KOPT-K1 (cell line): ENCODE measurements at regions not wholly inside any gene's neighbourhood (a gene's known extent, or its start where the extent isn't known, plus 50 kb on each side); places are given as distances from the start of the nearest gene placed in this dataset.

Experiments used
- H3K27ac ChIP-seq: fragments of 200-600 bp; sonication (generic); 2 replicates; pipeline ENCODE4 v1.5.1; 2016; ENCODE audit warnings: antibody characterized with exemption, mild to moderate bottlenecking, low read depth, low read length; ENCODE audit not compliant: poor library complexity, severe bottlenecking
- H3K36me3 ChIP-seq: fragments of 200-600 bp; sonication (generic); 2 replicates; pipeline ENCODE4 v1.5.1; 2017; ENCODE audit warnings: antibody characterized with exemption, mild to moderate bottlenecking, low read length, moderate library complexity; ENCODE audit not compliant: insufficient read depth
- H3K9me3 ChIP-seq: fragments of 200-600 bp; sonication (generic); 2 replicates; pipeline ENCODE4 v1.5.1; 2017; ENCODE audit warnings: antibody characterized with exemption, low read length, mild to moderate bottlenecking; ENCODE audit not compliant: insufficient read depth, poor library complexity, severe bottlenecking

DNA sequence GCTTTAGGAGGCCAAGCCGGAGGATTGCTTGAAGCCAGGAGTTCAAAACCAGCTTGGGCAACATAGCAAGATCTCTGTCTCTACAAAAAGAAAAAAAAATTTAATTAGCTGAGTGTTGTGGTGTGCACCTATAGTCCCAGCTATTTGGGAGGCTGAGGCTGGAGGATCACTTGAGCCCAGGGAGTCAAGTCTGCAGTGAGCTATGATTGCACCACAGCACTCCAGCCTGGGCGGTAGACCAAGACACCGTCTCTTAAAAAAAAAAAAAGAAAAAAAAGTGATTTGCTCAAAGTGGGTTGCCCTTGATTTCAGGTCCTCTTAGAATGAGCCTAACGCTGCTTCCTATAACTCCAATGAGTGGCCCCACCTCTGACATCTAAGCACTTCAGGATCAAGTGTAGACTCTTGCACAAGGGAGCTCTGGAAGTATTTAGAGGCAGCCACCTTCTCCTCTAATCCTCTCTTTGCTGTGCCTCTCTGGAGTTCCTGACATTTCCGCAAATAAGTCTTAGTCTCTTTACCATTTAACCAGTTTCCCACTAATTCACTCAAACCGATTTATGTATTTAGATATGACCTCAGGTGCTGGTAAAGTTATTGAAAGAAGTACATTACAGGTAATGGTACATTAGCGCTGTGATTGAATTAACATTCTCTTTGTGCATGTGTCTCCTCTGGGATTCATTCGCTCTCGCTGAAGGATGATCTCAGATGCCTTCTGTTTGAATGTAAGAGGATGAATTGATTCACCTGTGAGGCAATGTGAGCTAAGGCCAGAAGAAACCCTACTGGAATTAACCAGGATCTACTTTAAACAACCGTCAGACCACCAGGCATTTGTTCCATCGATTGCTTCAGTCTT lies 60.8 kb upstream of the CELF2 start:
- no peaks in the 10 kb centered on the region for H3K9me3 ChIP-seq
- H3K27ac ChIP-seq = no peak overlapping the region
- H3K36me3 ChIP-seq = no peaks in the 10 kb centered on the region

DNA sequence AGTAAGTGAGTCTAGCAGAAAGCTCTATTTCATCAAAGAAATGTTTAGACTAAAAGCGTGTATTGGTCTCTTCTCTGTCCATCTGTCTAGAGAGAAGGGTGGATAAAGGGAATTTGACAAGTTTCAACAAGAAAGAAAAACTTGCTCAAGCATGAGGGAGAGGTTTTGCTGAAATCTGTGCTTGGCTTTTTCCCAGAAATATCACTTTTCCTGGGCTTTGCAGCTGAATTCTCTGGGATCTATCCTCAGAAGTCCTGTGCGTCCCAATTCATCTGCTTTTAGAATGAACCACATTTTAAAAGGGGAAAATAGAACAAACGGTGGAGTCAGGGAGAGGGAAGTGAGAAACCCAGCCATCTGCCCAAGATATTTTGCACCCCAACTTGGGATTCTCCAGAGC lies 59.6 kb upstream of the CELF2 start:
- Histone ChIP-seq H3K36me3 (no peaks in the 10 kb centered on the region), H3K9me3 (no peaks in the 10 kb centered on the region), H3K27ac (no peak overlapping the region)

GRCh38 chr10:10959666-10960065 lies 58.0 kb upstream of the CELF2 start:
- Histone ChIP-seq H3K36me3 (no peaks in the 10 kb centered on the region), H3K9me3 (no peaks in the 10 kb centered on the region), H3K27ac (no peak overlapping the region)

GRCh38 chr10:10960534-10960933 lies 57.1 kb upstream of the CELF2 start:
- H3K27ac ChIP-seq = no peak overlapping the region
- no peaks in the 10 kb centered on the region for H3K9me3 ChIP-seq
- H3K36me3 ChIP-seq = no peaks in the 10 kb centered on the region

GRCh38 chr10:10961072-10961471 lies 56.6 kb upstream of the CELF2 start:
- no peak overlapping the region for H3K27ac ChIP-seq
- H3K9me3 ChIP-seq = no peaks in the 10 kb centered on the region
- no peaks in the 10 kb centered on the region for H3K36me3 ChIP-seq

GRCh38 chr10:10967029-10967428 lies 50.6 kb upstream of the CELF2 start:
- no peaks in the 10 kb centered on the region for H3K36me3 ChIP-seq
- H3K9me3 ChIP-seq = no peaks in the 10 kb centered on the region
- no peak overlapping the region for H3K27ac ChIP-seq

DNA sequence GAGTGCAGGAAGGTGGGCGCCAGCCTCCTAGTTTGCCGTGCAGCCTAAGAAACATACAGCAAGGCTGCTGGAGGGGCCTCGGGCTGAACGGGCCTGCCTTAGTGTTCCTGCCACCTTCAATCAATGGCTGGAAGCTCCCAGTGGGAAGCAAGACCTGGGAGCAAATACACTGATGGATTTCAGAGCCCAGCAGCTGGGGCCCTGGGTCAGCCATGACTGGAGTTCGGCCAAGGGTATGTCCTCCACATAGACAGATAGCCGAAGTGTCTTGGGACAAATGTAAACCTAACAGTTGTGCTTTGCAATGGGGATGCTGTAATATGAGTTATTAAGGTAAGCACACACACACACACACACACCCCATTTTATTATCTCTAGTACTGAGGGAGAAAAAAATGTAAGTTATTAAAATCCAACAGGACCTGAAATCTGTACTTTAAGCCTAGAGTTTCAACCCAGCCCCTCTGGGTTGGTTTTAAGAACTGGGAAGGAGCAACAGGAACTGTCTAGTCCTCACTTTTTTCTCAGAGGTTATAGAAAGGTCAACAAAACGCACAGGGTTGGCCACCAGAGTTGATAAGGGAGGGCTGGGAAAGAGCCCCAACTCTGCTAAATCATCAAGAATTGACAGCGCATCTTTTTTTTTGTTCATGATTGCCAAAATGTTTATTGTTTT lies 50.0 kb upstream of the CELF2 start:
- H3K9me3 ChIP-seq = no peaks in the 10 kb centered on the region
- no peak overlapping the region for H3K27ac ChIP-seq
- no peaks in the 10 kb centered on the region for H3K36me3 ChIP-seq
